HepG2 (cell line): ENCODE measurements at regions not wholly inside any gene's neighbourhood (a gene's known extent, or its start where the extent isn't known, plus 50 kb on each side); places are given as distances from the start of the nearest gene placed in this dataset.

Source experiments
- ATAC-seq: fragments of 200-7000 bp; cut with Tn5 transposase; 3 replicates; pipeline ENCODE4 v1.9.1; 2020; ENCODE audit warnings: mild to moderate bottlenecking, moderate library complexity
- BruUV-seq: library from RNA; stranded (reverse); fragments of 400-500 nt; replicated peaks from 2 replicates; lab custom pipeline; 2021; lab: Mats Ljungman, UMichigan
- CTCF ChIA-PET: fragments of 300-600 bp; formaldehyde crosslinking; extraction: SDS; loops from one replicate; lab custom pipeline; 2021; ENCODE audit warnings: low total read pairs, inconsistent platforms, low intra/inter-chr PET ratio; lab: Yijun Ruan, JAX
- POLR2A ChIA-PET: fragments of 350-600 bp; sonication (Branson Sonifier 250); formaldehyde crosslinking; loops from one replicate; lab custom pipeline; 2020; ENCODE audit warnings: antibody characterized with exemption, inconsistent platforms; lab: Yijun Ruan, JAX
- DNase-seq: peaks from one replicate; pipeline ENCODE4 v3.0.0-alpha.2; 2015; ENCODE audit warnings: low spot score
- FAIRE-seq: peaks from 3 replicates; lab custom pipeline; 2011; peaks lifted over from hg19 to GRCh38; lab: Jason Lieb, UNC
- H2AFZ ChIP-seq: one replicate; pipeline ENCODE4 v1.6.1; 2011; ENCODE audit warnings: low read length, inconsistent platforms
- H3K27ac ChIP-seq: fragments of 300-600 bp; 3 replicates; pipeline ENCODE4 v1.8.0; 2011; ENCODE audit warnings: mixed run types, mild to moderate bottlenecking, mixed read lengths, low read length, inconsistent platforms; ENCODE audit not compliant: insufficient read depth; ENCODE audit errors: extremely low read length
- H3K27me3 ChIP-seq, 2 experiments: fragments of 200-600 bp in 1 of 2; 2 replicates in 1 of 2; 3 replicates in 1 of 2; pipeline versions ENCODE4 v1.6.0 to v1.8.0; 2011; ENCODE audit warnings: low read length in 2 of 2, mild to moderate bottlenecking in 2 of 2, moderate library complexity in 2 of 2, inconsistent platforms in 1 of 2; ENCODE audit not compliant: insufficient read depth in 2 of 2, control insufficient read depth in 1 of 2
- H3K36me3 ChIP-seq, 2 experiments: fragments of 200-600 bp in 1 of 2; replicated peaks in 1 of 2; 2 replicates in 1 of 2; 3 replicates in 1 of 2; pipeline versions ENCODE4 v1.5.1 to v1.8.0; 2011; ENCODE audit warnings: low read length in 2 of 2, inconsistent platforms in 1 of 2; ENCODE audit not compliant: insufficient read depth in 2 of 2, control insufficient read depth in 1 of 2
- H3K4me1 ChIP-seq: 2 replicates; pipeline ENCODE4 v1.5.1; 2012; ENCODE audit warnings: low read length, inconsistent platforms; ENCODE audit not compliant: insufficient read depth
- H3K4me2 ChIP-seq: 2 replicates; pipeline ENCODE4 v1.6.0; 2011; ENCODE audit warnings: low read depth, low read length, inconsistent platforms
- H3K4me3 ChIP-seq, 3 experiments: fragments of 200-600 bp in 1 of 3; sonication (generic), shearing (Covaris generic) in 1 of 3; replicated peaks in 1 of 3; 2 replicates each; pipeline ENCODE4 v1.5.1; 2011 to 2016; ENCODE audit warnings: low read length in 3 of 3, inconsistent platforms in 2 of 3, low read depth in 2 of 3, mild to moderate bottlenecking in 2 of 3, control low read depth in 1 of 3, mixed read lengths in 1 of 3; ENCODE audit not compliant: insufficient read depth in 1 of 3
- H3K79me2 ChIP-seq: one replicate; pipeline ENCODE4 v1.6.1; 2011; ENCODE audit warnings: low read length, inconsistent platforms; ENCODE audit not compliant: insufficient read depth
- H3K9ac ChIP-seq: 2 replicates; pipeline ENCODE4 v1.6.0; 2011; ENCODE audit warnings: mild to moderate bottlenecking, low read depth, low read length, inconsistent platforms; ENCODE audit not compliant: insufficient read depth
- H3K9me3 ChIP-seq: 2 replicates; pipeline ENCODE4 v1.5.1; 2012; ENCODE audit warnings: mild to moderate bottlenecking, low read length
- H4K20me1 ChIP-seq: 2 replicates; pipeline ENCODE4 v1.6.0; 2011; ENCODE audit warnings: inconsistent platforms, mild to moderate bottlenecking, low read length, moderate library complexity; ENCODE audit not compliant: insufficient read depth
- CREB1 ChIP-seq, 2 experiments: fragments of 450-650 bp in 1 of 2; IDR thresholded peaks; 2 replicates each; pipeline ENCODE4 v1.6.1; 2016 to 2017; ENCODE audit warnings: control low read depth in 1 of 2, mild to moderate bottlenecking in 1 of 2, missing compliant biosample characterization in 1 of 2, missing genetic modification characterization in 1 of 2
- MLXIP ChIP-seq: sonication (generic); formaldehyde crosslinking; IDR thresholded peaks from 2 replicates; pipeline ENCODE4 v1.9.0; 2021; ENCODE audit warnings: missing genetic modification reagents, borderline replicate concordance
- RBAK ChIP-seq: sonication (generic); formaldehyde crosslinking; IDR thresholded peaks from 2 replicates; pipeline ENCODE4 v1.5.1; 2020; ENCODE audit warnings: mild to moderate bottlenecking, missing genetic modification reagents
- SSRP1 ChIP-seq: IDR thresholded peaks from 2 replicates; pipeline ENCODE4 v1.6.1; 2016; ENCODE audit warnings: control low read depth
- ZFP82 ChIP-seq: sonication (generic); formaldehyde crosslinking; IDR thresholded peaks from 2 replicates; pipeline ENCODE4 v1.5.1; 2020; ENCODE audit warnings: mild to moderate bottlenecking, missing genetic modification reagents, borderline replicate concordance
- ZNF660 ChIP-seq: sonication (generic); formaldehyde crosslinking; IDR thresholded peaks from 2 replicates; pipeline ENCODE4 v1.5.1; 2020; ENCODE audit warnings: mild to moderate bottlenecking, low read depth, missing genetic modification reagents, borderline replicate concordance
- WGBS: methylation state at CpG from one replicate; pipeline ENCODE4 v1.1.6; 2017; ENCODE audit warnings: low lambda C conversion rate; 5-methylcytosine and 5-hydroxymethylcytosine counted together
- in situ Hi-C: cut with HindIII; loops from 2 replicates; pipeline ENCODE4 v1.10.0; 2017; ENCODE audit warnings: low pct_unique_long_range_greater_than_20kb; ENCODE audit not compliant: extremely low pct_ligation_motif_present
- intact Hi-C: fragments of 100-400 bp; cut with micrococcal nuclease; formaldehyde crosslinking; loops from one replicate; pipeline ENCODE4 v1.10.0; 2022; ENCODE audit not compliant: unreplicated experiment

GRCh38 chr20:60803335-60804055, 448.6 kb upstream of the CDH4 start:
- no peak for FAIRE-seq

More at GRCh38 chr20:60803335-60804055, 448.6 kb upstream of the CDH4 start:
- Histone ChIP-seq H3K9ac (no peak overlapping the region), H3K27ac (no peak overlapping the region), H3K9me3 (peaks cover 72% of the 10 kb centered on the region), H3K27me3 (no peaks in the 10 kb centered on the region), H3K4me3 (no peak overlapping the region), H2AFZ (no peak overlapping the region), H3K79me2 (no peaks in the 10 kb centered on the region), H3K4me1 (no peaks in the 10 kb centered on the region), H3K4me2 (no peak overlapping the region), H3K36me3 (no peaks in the 10 kb centered on the region), H4K20me1 (no peaks in the 10 kb centered on the region)
- intact Hi-C loops: no loop called here
- ChIA-PET CTCF (no interaction called here), POLR2A (no interaction called here)
- ATAC-seq (no peak), DNase-seq (no peak)
- no TSS peak for BruUV-seq
- under 1% methylated on average over 7 of the region's 7 CpGs for WGBS
- TF ChIP-seq SSRP1 (CRISPR knock-in tag) (no peak), ZFP82 (CRISPR knock-in tag) (no peak), RBAK (no peak), MLXIP (CRISPR knock-in tag) (no peak), ZNF660 (CRISPR knock-in tag) (no peak), CREB1 (IDR thresholded peaks at IDR 0.05) (peak; percentile 86), CREB1 (CRISPR knock-in tag; IDR thresholded peaks at IDR 0.05) (no peak)
- in situ Hi-C loops: no loop called here
